K562 (cell line): ENCODE measurements at regions not wholly inside any gene's neighbourhood (a gene's known extent, or its start where the extent isn't known, plus 50 kb on each side); places are given as distances from the start of the nearest gene placed in this dataset.

ENCODE experiments used
- ATAC-seq: fragments of 200-7000 bp; cut with Tn5 transposase; 3 replicates; pipeline ENCODE4 v1.9.1; 2020; ENCODE audit warnings: moderate library complexity
- BruUV-seq: library from RNA; stranded (reverse); fragments of 400-500 nt; replicated peaks from 2 replicates; lab custom pipeline; 2021; lab: Mats Ljungman, UMichigan
- CTCF ChIA-PET: fragments of 300-600 bp; formaldehyde crosslinking; extraction: SDS; loops from one replicate; lab custom pipeline; 2021; ENCODE audit warnings: low intra/inter-chr PET ratio; lab: Yijun Ruan, JAX
- POLR2A ChIA-PET: fragments of 300-600, 350-650 bp; sonication (Branson Sonifier 250); formaldehyde crosslinking; extraction: SDS; loops from one replicate; lab custom pipeline; 2021; ENCODE audit warnings: antibody characterized with exemption, inconsistent platforms; lab: Yijun Ruan, JAX
- DNase-seq, 4 experiments: peaks; one replicate each; pipeline versions ENCODE4 v3.0.0 to v3.0.0-alpha.2; 2011 to 2018; ENCODE audit warnings: low spot score in 3 of 4, mixed read lengths in 3 of 4; ENCODE audit errors: extremely low read depth in 1 of 4
- FAIRE-seq: peaks from 2 replicates; lab custom pipeline; 2011; peaks lifted over from hg19 to GRCh38; lab: Jason Lieb, UNC
- H2AFZ ChIP-seq: 2 replicates; pipeline ENCODE4 v1.6.0; 2011; ENCODE audit warnings: low read depth, low read length, control low read depth, inconsistent platforms
- H3K27ac ChIP-seq: fragments of 200-600 bp; 3 replicates; pipeline ENCODE4 v1.8.0; 2011; ENCODE audit warnings: low read depth, mild to moderate bottlenecking, control low read depth, inconsistent platforms, low read length, moderate library complexity, mixed read lengths; ENCODE audit errors: extremely low read depth
- H3K27me3 ChIP-seq, 2 experiments: fragments of 300-600 bp in 1 of 2; 2 replicates in 1 of 2; 3 replicates in 1 of 2; pipeline versions ENCODE4 v1.6.0 to v1.8.0; 2011; ENCODE audit warnings: inconsistent platforms in 2 of 2, low read length in 2 of 2, mild to moderate bottlenecking in 1 of 2, mixed read lengths in 1 of 2, moderate library complexity in 1 of 2; ENCODE audit not compliant: control insufficient read depth in 2 of 2, insufficient read depth in 2 of 2
- H3K36me3 ChIP-seq: fragments of 300-600 bp; 3 replicates; pipeline ENCODE4 v1.8.0; 2011; ENCODE audit warnings: mild to moderate bottlenecking, low read length, inconsistent platforms; ENCODE audit not compliant: control insufficient read depth, insufficient read depth
- H3K4me1 ChIP-seq, 2 experiments: fragments of 200-600 bp in 1 of 2; replicated peaks in 1 of 2; 2 replicates in 1 of 2; 3 replicates in 1 of 2; pipeline versions ENCODE4 v1.5.1 to v1.8.0; 2011; ENCODE audit warnings: inconsistent platforms in 2 of 2, low read length in 2 of 2, mild to moderate bottlenecking in 1 of 2, mixed read lengths in 1 of 2, moderate library complexity in 1 of 2; ENCODE audit not compliant: control insufficient read depth in 2 of 2, insufficient read depth in 2 of 2
- H3K4me2 ChIP-seq: 2 replicates; pipeline ENCODE4 v1.6.1; 2011; ENCODE audit warnings: low read length, control low read depth, inconsistent platforms, mixed read lengths; ENCODE audit not compliant: insufficient read depth
- H3K4me3 ChIP-seq: fragments of 200-600 bp; sonication (generic), shearing (Covaris generic); 2 replicates; pipeline ENCODE4 v1.5.1; 2016; ENCODE audit warnings: control low read depth, inconsistent platforms
- H3K79me2 ChIP-seq: fragments of 200-600 bp; 3 replicates; pipeline ENCODE4 v1.8.0; 2011; ENCODE audit warnings: low read length, inconsistent platforms; ENCODE audit not compliant: control insufficient read depth, insufficient read depth
- H3K9ac ChIP-seq, 2 experiments: 2 replicates each; pipeline versions ENCODE4 v1.6.0 to v1.6.1; 2011; ENCODE audit warnings: low read depth in 2 of 2, low read length in 2 of 2, control low read depth in 1 of 2, inconsistent platforms in 1 of 2, mild to moderate bottlenecking in 1 of 2, mixed read lengths in 1 of 2; ENCODE audit not compliant: insufficient read depth in 1 of 2
- H3K9me1 ChIP-seq: one replicate; pipeline ENCODE4 v1.6.0; 2011; ENCODE audit warnings: inconsistent platforms, mild to moderate bottlenecking, low read length, moderate library complexity; ENCODE audit not compliant: control insufficient read depth, insufficient read depth
- H3K9me3 ChIP-seq: replicated peaks from 2 replicates; pipeline ENCODE4 v1.5.1; 2011; ENCODE audit warnings: low read depth, low read length, inconsistent platforms; ENCODE audit not compliant: control insufficient read depth, insufficient read depth
- H4K20me1 ChIP-seq: replicated peaks from 2 replicates; pipeline ENCODE4 v1.6.1; 2011; ENCODE audit warnings: low read length, inconsistent platforms, mixed read lengths; ENCODE audit not compliant: control insufficient read depth, insufficient read depth
- CBX8 ChIP-seq: fragments of 200-600 bp; sonication (generic); IDR thresholded peaks from 2 replicates; pipeline ENCODE4 v1.6.1; 2012; ENCODE audit warnings: borderline replicate concordance, mixed run types, low read depth, mild to moderate bottlenecking, moderate library complexity, mixed read lengths, low read length, control low read depth, inconsistent platforms; ENCODE audit not compliant: poor library complexity, severe bottlenecking; ENCODE audit errors: extremely low read depth
- KLF16 ChIP-seq: IDR thresholded peaks from 2 replicates; pipeline ENCODE4 v1.6.1; 2016; ENCODE audit warnings: antibody characterized with exemption
- PBX2 ChIP-seq, 2 experiments: IDR thresholded peaks in 1 of 2; conservative IDR thresholded peaks in 1 of 2; 2 replicates each; pipeline ENCODE4 v1.6.1; 2016; ENCODE audit warnings: low read depth in 2 of 2, mild to moderate bottlenecking in 1 of 2, missing compliant biosample characterization in 1 of 2, missing genetic modification characterization in 1 of 2, moderate library complexity in 1 of 2
- SREBF1 ChIP-seq: fragments of 150-350 bp; IDR thresholded peaks from 2 replicates; pipeline ENCODE4 v1.6.1; 2014; ENCODE audit warnings: antibody characterized with exemption, low read depth, low read length, borderline replicate concordance
- SREBF2 ChIP-seq: sonication (generic); formaldehyde crosslinking; IDR thresholded peaks from 2 replicates; pipeline ENCODE4 v1.4.0; 2020; ENCODE audit warnings: mild to moderate bottlenecking, missing genetic modification reagents
- TAF9B ChIP-seq: fragments of 450-650 bp; IDR thresholded peaks from 2 replicates; pipeline ENCODE4 v1.6.1; 2018; ENCODE audit warnings: mild to moderate bottlenecking; ENCODE audit not compliant: partially characterized antibody
- TEAD4 ChIP-seq, 2 experiments: sonication (generic) in 1 of 2; formaldehyde crosslinking in 1 of 2; IDR thresholded peaks; 2 replicates each; pipeline versions ENCODE4 v1.6.1 to v1.8.0; 2012 to 2022; ENCODE audit warnings: borderline replicate concordance in 1 of 2, inconsistent platforms in 1 of 2, low read length in 1 of 2, mild to moderate bottlenecking in 1 of 2, missing genetic modification reagents in 1 of 2
- THRAP3 ChIP-seq: fragments of 450-650 bp; IDR thresholded peaks from 2 replicates; pipeline ENCODE4 v1.6.1; 2016; ENCODE audit warnings: mild to moderate bottlenecking, inconsistent platforms, borderline replicate concordance
- in situ Hi-C: fragments of 300-500 bp; cut with MboI; formaldehyde crosslinking; loops from 4 replicates; pipeline ENCODE4 v1.15.0; 2018; ENCODE audit warnings: inconsistent platforms, mixed read lengths
- intact Hi-C: fragments of 100-400 bp; cut with micrococcal nuclease; formaldehyde crosslinking; loops from 2 replicates; pipeline ENCODE4 v1.14.2; 2022

GRCh38 chr4:115688961-115689360 lies 575.5 kb upstream of the NDST4 start:
- intact Hi-C loops, result no loop called here
- no peak for DNase-seq

More at GRCh38 chr4:115688961-115689360, 575.5 kb upstream of the NDST4 start:
- no peak overlapping the region for H2AFZ ChIP-seq
- H3K27me3 ChIP-seq, result no peaks in the 10 kb centered on the region
- no peak overlapping the region for H3K4me2 ChIP-seq
- H3K4me1 ChIP-seq, result no peaks in the 10 kb centered on the region
- no peak for FAIRE-seq
- CTCF ChIA-PET, result no interaction called here
- no peaks in the 10 kb centered on the region for H3K9me3 ChIP-seq
- no peak overlapping the region for H3K27ac ChIP-seq
- H3K4me3 ChIP-seq, result no peak overlapping the region
- no peak for TF ChIP-seq CBX8
- TF ChIP-seq SREBF1, result no peak
- no peak for TF ChIP-seq TAF9B
- no peak for TF ChIP-seq THRAP3
- no peak for TF ChIP-seq KLF16
- no peak for TF ChIP-seq PBX2 (CRISPR knock-in tag; IDR thresholded peaks at IDR 0.05; ENCODE audit: low read depth)
- no peak for TF ChIP-seq PBX2 (tag; conservative IDR thresholded peaks at IDR 0.05; ENCODE audit: low read depth)
- no peak for TF ChIP-seq TEAD4 (IDR thresholded peaks at IDR 0.05; ENCODE audit: low read length)
- no peak for TF ChIP-seq TEAD4 (CRISPR knock-in tag; IDR thresholded peaks at IDR 0.05; ENCODE audit: borderline replicate concordance)
- TF ChIP-seq SREBF2 (CRISPR knock-in tag), result no peak
- ATAC-seq, result no peak
- H3K9me1 ChIP-seq, result no peaks in the 10 kb centered on the region
- no peaks in the 10 kb centered on the region for H3K79me2 ChIP-seq
- no peak overlapping the region for H3K9ac ChIP-seq
- POLR2A ChIA-PET, result no interaction called here
- in situ Hi-C loops, result no loop called here
- no peaks in the 10 kb centered on the region for H3K36me3 ChIP-seq
- no peaks in the 10 kb centered on the region for H4K20me1 ChIP-seq
- BruUV-seq, result no TSS peak
